IMR-90 (cell line): ENCODE measurements at regions not wholly inside any gene's neighbourhood (a gene's known extent, or its start where the extent isn't known, plus 50 kb on each side); places are given as distances from the start of the nearest gene placed in this dataset.

Experiments used
- ATAC-seq: fragments of 200-7000 bp; cut with Tn5 transposase; 2 replicates; pipeline ENCODE4 v1.9.1; 2020; ENCODE audit warnings: low read depth, mild to moderate bottlenecking, moderate library complexity
- BruUV-seq: library from RNA; stranded (reverse); fragments of 400-500 nt; replicated peaks from 2 replicates; lab custom pipeline; 2021; lab: Mats Ljungman, UMichigan
- CTCF ChIA-PET: fragments of 300-600 bp; formaldehyde crosslinking; extraction: SDS; loops from one replicate; lab custom pipeline; 2021; ENCODE audit warnings: antibody characterized with exemption; lab: Yijun Ruan, JAX
- POLR2A ChIA-PET: fragments of 300-600 bp; sonication (Branson Sonifier 250); formaldehyde crosslinking; loops from one replicate; lab custom pipeline; 2022; ENCODE audit warnings: antibody characterized with exemption; ENCODE audit not compliant: unreplicated experiment; lab: Charles Lee
- DNase-seq: peaks from one replicate; pipeline ENCODE4 v3.0.0; 2013
- H2AFZ ChIP-seq: replicated peaks from 2 replicates; pipeline ENCODE3; 2013; ENCODE audit warnings: low read length, mild to moderate bottlenecking; ENCODE audit not compliant: poor library complexity
- H2AK5ac ChIP-seq: 2 replicates; pipeline ENCODE4 v1.6.1; 2013; ENCODE audit warnings: low read depth, low read length, inconsistent platforms
- H2AK9ac ChIP-seq: replicated peaks from 2 replicates; pipeline ENCODE3; 2013; ENCODE audit warnings: mild to moderate bottlenecking, low read depth, low read length, moderate library complexity; ENCODE audit not compliant: poor library complexity
- H2BK120ac ChIP-seq: 2 replicates; pipeline ENCODE4 v1.6.1; 2013; ENCODE audit warnings: low read depth, low read length, inconsistent platforms
- H2BK15ac ChIP-seq: 3 replicates; pipeline ENCODE4 v1.6.1; 2013; ENCODE audit warnings: low read depth, low read length, inconsistent platforms
- H2BK20ac ChIP-seq: 2 replicates; pipeline ENCODE4 v1.6.1; 2013; ENCODE audit warnings: low read depth, mild to moderate bottlenecking, inconsistent platforms, low read length, moderate library complexity
- H2BK5ac ChIP-seq: 2 replicates; pipeline ENCODE4 v1.6.1; 2013; ENCODE audit warnings: mild to moderate bottlenecking, low read depth, low read length, inconsistent platforms; ENCODE audit not compliant: poor library complexity, severe bottlenecking
- H3K14ac ChIP-seq: replicated peaks from 2 replicates; pipeline ENCODE4 v1.6.1; 2013; ENCODE audit warnings: low read depth, low read length, inconsistent platforms
- H3K18ac ChIP-seq: 2 replicates; pipeline ENCODE4 v1.6.1; 2013; ENCODE audit warnings: low read depth, low read length, control low read depth
- H3K23ac ChIP-seq: 2 replicates; pipeline ENCODE4 v1.6.1; 2013; ENCODE audit warnings: low read depth, low read length, inconsistent platforms
- H3K27ac ChIP-seq: 2 replicates; pipeline ENCODE4 v1.5.1; 2013; ENCODE audit warnings: mild to moderate bottlenecking, control low read depth, low read length; ENCODE audit not compliant: insufficient read depth
- H3K27me3 ChIP-seq: 2 replicates; pipeline ENCODE4 v1.6.1; 2013; ENCODE audit warnings: low read length; ENCODE audit not compliant: control insufficient read depth, insufficient read depth
- H3K36me3 ChIP-seq: 2 replicates; pipeline ENCODE4 v1.6.1; 2013; ENCODE audit warnings: low read length, mixed read lengths; ENCODE audit not compliant: control insufficient read depth, insufficient read depth
- H3K4ac ChIP-seq: 2 replicates; pipeline ENCODE4 v1.6.1; 2013; ENCODE audit warnings: low read depth, low read length, inconsistent platforms
- H3K4me1 ChIP-seq: 2 replicates; pipeline ENCODE4 v1.6.1; 2013; ENCODE audit warnings: low read length, mixed read lengths; ENCODE audit not compliant: control insufficient read depth, insufficient read depth
- H3K4me2 ChIP-seq: 2 replicates; pipeline ENCODE4 v1.6.1; 2013; ENCODE audit warnings: low read depth, mild to moderate bottlenecking, control low read depth, low read length, moderate library complexity
- H3K4me3 ChIP-seq: 2 replicates; pipeline ENCODE4 v1.5.1; 2013; ENCODE audit warnings: low read depth, mild to moderate bottlenecking, control low read depth, low read length, moderate library complexity; ENCODE audit not compliant: insufficient read depth
- H3K56ac ChIP-seq: 2 replicates; pipeline ENCODE4 v1.6.1; 2013; ENCODE audit warnings: low read length, inconsistent platforms; ENCODE audit not compliant: insufficient read depth; ENCODE audit errors: extremely low read depth
- H3K79me1 ChIP-seq, 2 experiments: 2 replicates each; pipeline ENCODE4 v1.6.1; 2013; ENCODE audit warnings: low read length in 2 of 2, inconsistent platforms in 1 of 2, low read depth in 1 of 2
- H3K9ac ChIP-seq: 2 replicates; pipeline ENCODE4 v1.6.1; 2013; ENCODE audit warnings: low read depth, low read length, control low read depth
- H3K9me1 ChIP-seq: 2 replicates; pipeline ENCODE4 v1.6.1; 2013; ENCODE audit warnings: low read length, inconsistent platforms; ENCODE audit not compliant: insufficient read depth
- H3K9me3 ChIP-seq: 2 replicates; pipeline ENCODE4 v1.6.1; 2013; ENCODE audit warnings: low read length; ENCODE audit not compliant: control insufficient read depth, insufficient read depth
- H4K20me1 ChIP-seq: 2 replicates; pipeline ENCODE4 v1.6.1; 2013; ENCODE audit warnings: low read length, inconsistent platforms; ENCODE audit not compliant: insufficient read depth
- H4K5ac ChIP-seq: 2 replicates; pipeline ENCODE4 v1.6.1; 2013; ENCODE audit warnings: mild to moderate bottlenecking, low read depth, low read length, control low read depth
- H4K8ac ChIP-seq, 2 experiments: 2 replicates each; pipeline ENCODE4 v1.6.1; 2013; ENCODE audit warnings: low read depth in 2 of 2, low read length in 2 of 2, control low read depth in 1 of 2, inconsistent platforms in 1 of 2
- H4K91ac ChIP-seq: 2 replicates; pipeline ENCODE4 v1.6.1; 2013; ENCODE audit warnings: low read depth, low read length, inconsistent platforms; ENCODE audit not compliant: insufficient read depth
- FOS ChIP-seq: fragments of 150-350 bp; IDR thresholded peaks from 2 replicates; pipeline ENCODE4 v1.6.1; 2016; ENCODE audit warnings: low read depth, low read length
- MAZ ChIP-seq: IDR thresholded peaks from 2 replicates; pipeline ENCODE4 v1.6.1; 2012; ENCODE audit warnings: low read depth, mild to moderate bottlenecking, low read length, improper control_type of control experiment, moderate library complexity, borderline replicate concordance
- MXI1 ChIP-seq: IDR thresholded peaks from 2 replicates; pipeline ENCODE4 v1.6.1; 2012; ENCODE audit warnings: low read depth, mild to moderate bottlenecking, low read length, moderate library complexity, borderline replicate concordance
- RCOR1 ChIP-seq: IDR thresholded peaks from 2 replicates; pipeline ENCODE4 v1.6.1; 2012; ENCODE audit warnings: mild to moderate bottlenecking, low read length, improper control_type of control experiment; ENCODE audit not compliant: insufficient replicate concordance
- RFX5 ChIP-seq: IDR thresholded peaks from 2 replicates; pipeline ENCODE4 v1.8.0; 2012; ENCODE audit warnings: low read depth, mild to moderate bottlenecking, low read length, moderate library complexity
- SMC3 ChIP-seq: fragments of 150-350 bp; IDR thresholded peaks from 2 replicates; pipeline ENCODE4 v1.6.1; 2016; ENCODE audit warnings: low read depth, mild to moderate bottlenecking, antibody characterized with exemption, low read length, moderate library complexity
- WGBS, 2 experiments: methylation state at CpG; one replicate each; pipeline versions ENCODE4 v1.1.5 to v1.1.7; 2013; ENCODE audit warnings: missing lambda C conversion rate in 2 of 2; ENCODE audit not compliant: insufficient read length in 1 of 2; ENCODE audit errors: extremely low coverage in 2 of 2; 5-methylcytosine and 5-hydroxymethylcytosine counted together
- dilution Hi-C: fragments of 300-500 bp; cut with HindIII; formaldehyde crosslinking; loops from one replicate; pipeline ENCODE4 v1.14.3; 2018; ENCODE audit warnings: low sequenced_read_pairs; ENCODE audit not compliant: unreplicated experiment
- in situ Hi-C: fragments of 300-500 bp; cut with MboI; formaldehyde crosslinking; loops from 3 replicates; pipeline ENCODE4 v1.14.3; 2019; ENCODE audit warnings: low sequenced_read_pairs, inconsistent platforms, mixed read lengths
- intact Hi-C: fragments of 100-400 bp; cut with micrococcal nuclease; formaldehyde crosslinking; loops from 2 replicates; pipeline ENCODE4 v1.10.0; 2022

- Histone ChIP-seq H3K79me1 (no peaks in the 10 kb centered on the region), H3K4ac (no peak overlapping the region), H4K20me1 (no peaks in the 10 kb centered on the region), H2BK5ac (no peak overlapping the region), H2BK20ac (no peak overlapping the region), H2BK15ac (no peak overlapping the region), H3K4me1 (peaks cover 3% of the 10 kb centered on the region), H3K14ac (0 out of 2 replicates have a peak overlapping the region, but pooled peaks have one; percentile 14), H4K5ac (peak overlapping the region; percentile 43; the same call in 1 of the 2 replicates), H3K36me3 (no peaks in the 10 kb centered on the region), H4K8ac (no peak overlapping the region; a peak in 1 of 4 replicates), H3K27me3 (no peaks in the 10 kb centered on the region), H2AFZ (no peak overlapping the region), H3K27ac (no peak overlapping the region), H3K9me3 (no peaks in the 10 kb centered on the region), H2BK120ac (no peak overlapping the region), H3K23ac (no peak overlapping the region), H4K91ac (no peak overlapping the region), H3K4me2 (no peak overlapping the region), H3K18ac (no peak overlapping the region), H3K9me1 (no peaks in the 10 kb centered on the region), H3K9ac (no peak overlapping the region), H2AK5ac (no peak overlapping the region), H3K4me3 (no peak overlapping the region), H3K56ac (no peak overlapping the region), H2AK9ac (no peak overlapping the region)
- in situ Hi-C loops (no loop called here), dilution Hi-C loops (no loop called here), intact Hi-C loops (no loop called here)
- DNase-seq (no peak), ATAC-seq (peak; percentile 59)
- BruUV-seq: no TSS peak
- POLR2A ChIA-PET: no interaction called here
- no CpG with 5 or more reads among the region's 3 CpGs for WGBS, 2 experiments
- no peak for TF ChIP-seq SMC3
- no peak for TF ChIP-seq MXI1
- no peak for TF ChIP-seq FOS
- TF ChIP-seq RFX5: no peak
- no peak for TF ChIP-seq RCOR1
- no peak for TF ChIP-seq MAZ
- CTCF ChIA-PET: interaction anchor here (0.8 kb wide), 1 partner anchor 11 kb away, joined by 3 read pairs; no protein-coding TSS in a partner anchor
These were observed 432.0 kb downstream of the SETD4 start for GRCh38 chr21:35628316-35628715.
